ENCODE measurements at regions not wholly inside any gene's neighbourhood (a gene's known extent, or its start where the extent isn't known, plus 50 kb on each side); places are given as distances from the start of the nearest gene placed in this dataset.

DNA sequence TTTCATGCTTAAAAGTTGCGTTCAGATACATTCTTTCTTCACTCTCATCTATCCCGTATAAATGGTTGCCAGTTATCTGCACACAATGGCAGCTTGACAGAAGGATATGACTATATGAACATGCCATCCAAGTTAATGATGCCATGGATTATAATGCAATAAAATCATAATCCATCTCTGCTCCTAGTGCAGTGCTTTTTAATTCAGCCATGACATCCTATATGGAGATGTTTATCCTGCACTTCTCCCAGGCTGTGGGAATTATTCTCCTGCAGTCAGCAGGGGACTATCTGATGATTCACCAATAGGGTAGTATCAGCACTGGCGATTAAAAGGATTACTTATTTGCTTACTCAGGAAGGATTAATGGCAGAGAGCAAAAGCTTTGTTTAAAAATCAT is 273.8 kb downstream of the SAMD5 start:
- WGBS (ENCODE audit: insufficient coverage), result 0% methylated on average over 1 of the region's 3 CpGs
- peak in 1 of 6 donors; percentile 58 for DNase-seq (ENCODE audit: low read depth in 4 of 6, low spot score in 6 of 6)
- no peak overlapping the region for H3K4me3 ChIP-seq (ENCODE audit: low read depth, low read length)
- no peaks in the 10 kb centered on the region for H3K36me3 ChIP-seq (ENCODE audit: control insufficient read depth, insufficient read depth, low read length)
- no peaks in the 10 kb centered on the region for H3K27me3 ChIP-seq (ENCODE audit: control insufficient read depth, insufficient read depth, low read length)
- no peaks in the 10 kb centered on the region for H3K4me1 ChIP-seq (ENCODE audit: control insufficient read depth, insufficient read depth, low read length)
- no peaks in the 10 kb centered on the region for H3K9me3 ChIP-seq (ENCODE audit: control insufficient read depth, insufficient read depth, low read length)
- no peak overlapping the region for H3K27ac ChIP-seq (ENCODE audit: low read depth, low read length)

DNA sequence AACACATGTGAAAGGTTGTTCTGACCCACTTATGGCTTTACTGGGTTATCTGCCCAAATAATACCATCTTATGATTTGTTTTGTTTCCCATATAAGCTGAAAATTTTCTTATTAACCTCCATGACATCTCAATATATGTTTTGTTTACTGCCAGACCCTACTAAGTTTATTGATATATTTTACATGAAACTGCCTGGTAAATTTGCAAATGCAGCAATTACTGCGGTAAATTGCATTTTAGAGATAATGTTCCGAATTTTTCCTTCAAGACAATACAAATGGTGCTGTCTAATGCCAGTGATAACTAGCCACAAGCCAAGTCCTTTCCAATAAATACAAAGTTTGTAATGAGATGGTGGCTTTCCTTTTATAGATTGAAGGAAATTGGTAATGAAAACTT is 275.9 kb downstream of the SAMD5 start:
- H3K4me3 ChIP-seq (ENCODE audit: low read depth, low read length), result no peak overlapping the region
- no peak overlapping the region for H3K27ac ChIP-seq (ENCODE audit: low read depth, low read length)
- no peaks in the 10 kb centered on the region for H3K4me1 ChIP-seq (ENCODE audit: control insufficient read depth, insufficient read depth, low read length)
- WGBS (ENCODE audit: insufficient coverage), result no CpG with 5 or more reads among the region's 2 CpGs
- no peak for DNase-seq (ENCODE audit: low read depth in 4 of 6, low spot score in 6 of 6)
- no peaks in the 10 kb centered on the region for H3K27me3 ChIP-seq (ENCODE audit: control insufficient read depth, insufficient read depth, low read length)
- no peaks in the 10 kb centered on the region for H3K36me3 ChIP-seq (ENCODE audit: control insufficient read depth, insufficient read depth, low read length)
- H3K9me3 ChIP-seq (ENCODE audit: control insufficient read depth, insufficient read depth, low read length), result no peaks in the 10 kb centered on the region

DNA sequence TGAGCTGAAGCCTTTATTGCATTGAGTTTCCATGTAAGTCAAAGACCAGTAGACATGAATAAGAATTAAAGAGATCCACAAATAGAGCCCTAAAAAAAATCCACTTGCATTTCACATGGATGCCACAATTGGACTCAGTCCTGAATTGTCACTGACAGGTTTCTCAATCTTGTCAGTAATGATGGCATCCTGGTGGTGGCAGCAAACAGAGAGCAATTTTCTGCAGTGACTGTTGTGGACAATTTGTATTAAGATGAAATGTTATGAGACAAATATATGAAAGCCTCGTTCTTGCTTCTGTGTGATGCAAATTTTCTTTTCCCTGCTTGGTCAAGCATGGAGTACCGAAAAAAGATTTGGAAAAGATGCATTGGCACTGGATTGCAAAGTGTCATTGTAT is 278.9 kb downstream of the SAMD5 start:
- no peak overlapping the region for H3K4me3 ChIP-seq (ENCODE audit: low read depth, low read length)
- no peaks in the 10 kb centered on the region for H3K27me3 ChIP-seq (ENCODE audit: control insufficient read depth, insufficient read depth, low read length)
- no peaks in the 10 kb centered on the region for H3K9me3 ChIP-seq (ENCODE audit: control insufficient read depth, insufficient read depth, low read length)
- WGBS (ENCODE audit: insufficient coverage), result no CpG with 5 or more reads among the region's 2 CpGs
- no peak overlapping the region for H3K27ac ChIP-seq (ENCODE audit: low read depth, low read length)
- H3K36me3 ChIP-seq (ENCODE audit: control insufficient read depth, insufficient read depth, low read length), result no peaks in the 10 kb centered on the region
- H3K4me1 ChIP-seq (ENCODE audit: control insufficient read depth, insufficient read depth, low read length), result no peaks in the 10 kb centered on the region
- peak in 2 of 6 donors; percentile 16 to 56 for DNase-seq (ENCODE audit: low read depth in 4 of 6, low spot score in 6 of 6)

DNA sequence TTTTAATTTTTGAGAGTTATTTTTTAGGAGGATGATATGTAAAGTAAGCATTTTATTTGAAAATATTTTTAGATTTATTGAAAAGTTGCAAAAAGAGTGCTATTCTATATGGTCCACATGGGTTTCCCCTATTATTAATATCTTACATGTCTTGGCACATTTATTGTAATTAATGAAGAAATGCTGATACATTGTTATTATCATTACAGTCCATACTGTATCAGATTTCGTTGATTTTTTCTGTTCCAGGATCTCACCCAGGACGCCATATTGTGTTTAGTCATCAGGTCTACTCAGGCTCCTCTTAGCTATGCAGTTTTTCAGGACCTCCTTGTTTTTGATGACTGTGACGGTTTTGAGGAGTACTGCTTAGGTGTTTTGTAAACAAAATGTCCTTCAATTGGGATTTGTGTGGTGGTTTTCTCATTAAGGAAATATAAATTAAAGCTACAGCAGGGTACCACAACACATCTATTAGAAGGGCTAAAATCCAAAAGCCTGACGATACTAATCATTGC is 281.0 kb downstream of the SAMD5 start:
- no peak for DNase-seq (ENCODE audit: low read depth in 4 of 6, low spot score in 6 of 6)
- no peaks in the 10 kb centered on the region for H3K36me3 ChIP-seq (ENCODE audit: control insufficient read depth, insufficient read depth, low read length)
- no peak overlapping the region for H3K4me3 ChIP-seq (ENCODE audit: low read depth, low read length)
- H3K4me1 ChIP-seq (ENCODE audit: control insufficient read depth, insufficient read depth, low read length), result no peaks in the 10 kb centered on the region
- H3K9me3 ChIP-seq (ENCODE audit: control insufficient read depth, insufficient read depth, low read length), result no peaks in the 10 kb centered on the region
- H3K27ac ChIP-seq (ENCODE audit: low read depth, low read length), result no peak overlapping the region
- WGBS (ENCODE audit: insufficient coverage), result 100% methylated on average over 1 of the region's 4 CpGs
- H3K27me3 ChIP-seq (ENCODE audit: control insufficient read depth, insufficient read depth, low read length), result no peaks in the 10 kb centered on the region

DNA sequence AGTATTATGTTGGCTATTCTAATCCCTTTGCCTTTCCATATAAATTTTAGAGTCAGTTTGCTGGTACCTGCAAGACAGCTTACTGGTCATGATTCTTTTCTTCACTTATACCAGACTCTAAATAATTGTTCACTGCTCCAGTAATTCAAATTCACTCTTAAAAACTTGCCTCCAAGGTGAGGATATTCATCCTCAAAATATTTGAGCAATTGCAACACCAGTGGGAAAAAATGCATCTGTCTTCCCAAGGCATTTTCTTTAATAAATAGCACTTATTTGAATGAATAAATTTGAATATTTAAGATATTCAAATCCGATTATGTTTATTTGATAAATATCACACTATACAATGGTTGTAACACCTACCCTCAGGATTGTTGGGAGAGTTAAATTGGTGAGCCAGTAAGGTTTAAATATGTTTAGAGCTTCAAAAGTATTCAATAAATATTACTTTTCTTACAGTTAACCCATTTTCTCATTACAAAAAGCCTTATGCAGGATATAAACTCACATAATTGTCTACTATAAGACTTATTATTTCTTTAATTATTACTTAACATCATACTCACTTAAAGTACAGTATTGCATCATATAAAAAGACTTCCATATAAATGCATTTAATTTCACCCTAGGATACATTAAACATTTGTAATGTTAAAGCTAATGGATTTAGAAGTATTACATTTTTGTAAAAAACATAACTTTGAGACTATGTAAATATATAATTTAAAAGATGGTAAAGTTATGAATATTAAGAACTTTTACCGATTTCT is 285.6 kb downstream of the SAMD5 start:
- DNase-seq (ENCODE audit: low read depth in 4 of 6, low spot score in 6 of 6), result no peak
- no CpG with 5 or more reads among the region's 2 CpGs for WGBS (ENCODE audit: insufficient coverage)
- Histone ChIP-seq H3K4me3 (ENCODE audit: low read depth, low read length) (no peak overlapping the region), H3K9me3 (ENCODE audit: control insufficient read depth, insufficient read depth, low read length) (peaks cover 1% of the 10 kb centered on the region), H3K27me3 (ENCODE audit: control insufficient read depth, insufficient read depth, low read length) (no peaks in the 10 kb centered on the region), H3K36me3 (ENCODE audit: control insufficient read depth, insufficient read depth, low read length) (no peaks in the 10 kb centered on the region), H3K4me1 (ENCODE audit: control insufficient read depth, insufficient read depth, low read length) (no peaks in the 10 kb centered on the region), H3K27ac (ENCODE audit: low read depth, low read length) (no peak overlapping the region)

DNA sequence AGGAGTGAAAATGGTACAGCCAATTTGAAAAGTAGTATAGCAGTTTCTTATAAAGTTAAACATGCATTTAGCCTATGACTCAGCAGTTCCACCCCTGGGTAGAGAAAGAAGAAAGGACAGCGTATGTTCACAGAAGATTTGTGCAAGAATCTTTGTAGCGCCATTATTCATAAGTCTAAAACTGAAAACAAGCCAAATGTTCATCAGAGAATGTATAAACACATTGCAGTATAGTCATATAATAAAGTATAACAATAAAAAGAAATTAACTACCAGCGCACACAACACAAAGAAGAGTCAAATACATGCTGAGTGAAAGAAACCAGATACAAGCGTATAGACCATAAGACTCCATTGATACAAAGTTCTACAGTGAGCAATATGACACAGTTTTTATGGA is 294.0 kb downstream of the SAMD5 start:
- no peak overlapping the region for H3K27ac ChIP-seq (ENCODE audit: low read depth, low read length)
- WGBS (ENCODE audit: insufficient coverage), result no CpG with 5 or more reads among the region's 4 CpGs

DNA sequence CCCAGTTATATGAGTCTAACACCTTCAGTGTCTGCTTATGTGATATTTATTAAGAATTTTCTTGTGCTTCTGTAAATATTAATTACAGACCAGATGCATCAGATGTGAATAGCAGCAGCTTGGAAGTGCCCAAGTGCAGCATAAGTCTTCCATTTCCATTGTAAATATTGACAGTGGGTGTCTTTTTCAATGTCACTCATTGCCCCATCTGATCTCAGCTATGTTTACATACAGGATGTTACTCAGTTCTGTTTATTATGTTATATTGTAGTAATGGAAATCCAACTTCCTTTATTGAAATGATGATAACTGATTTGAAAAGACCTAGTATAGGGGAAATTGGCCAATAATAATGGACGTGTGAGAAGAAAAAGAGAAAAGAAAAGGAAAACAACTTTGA is 296.7 kb downstream of the SAMD5 start:
- DNase-seq (ENCODE audit: low read depth in 4 of 6, low spot score in 6 of 6), result no peak
- no peak overlapping the region for H3K27ac ChIP-seq (ENCODE audit: low read depth, low read length)
- no peaks in the 10 kb centered on the region for H3K36me3 ChIP-seq (ENCODE audit: control insufficient read depth, insufficient read depth, low read length)
- H3K9me3 ChIP-seq (ENCODE audit: control insufficient read depth, insufficient read depth, low read length), result no peaks in the 10 kb centered on the region
- no peaks in the 10 kb centered on the region for H3K4me1 ChIP-seq (ENCODE audit: control insufficient read depth, insufficient read depth, low read length)
- no peak overlapping the region for H3K4me3 ChIP-seq (ENCODE audit: low read depth, low read length)
- no CpG with 5 or more reads among the region's 1 CpG for WGBS (ENCODE audit: insufficient coverage)
- no peaks in the 10 kb centered on the region for H3K27me3 ChIP-seq (ENCODE audit: control insufficient read depth, insufficient read depth, low read length)

More for the DNA sequence above, 294.0 kb downstream of the SAMD5 start:
- no peaks in the 10 kb centered on the region for H3K27me3 ChIP-seq (ENCODE audit: control insufficient read depth, insufficient read depth, low read length)
- no peaks in the 10 kb centered on the region for H3K4me1 ChIP-seq (ENCODE audit: control insufficient read depth, insufficient read depth, low read length)
- no peaks in the 10 kb centered on the region for H3K9me3 ChIP-seq (ENCODE audit: control insufficient read depth, insufficient read depth, low read length)
- no peak for DNase-seq (ENCODE audit: low read depth in 4 of 6, low spot score in 6 of 6)
- no peaks in the 10 kb centered on the region for H3K36me3 ChIP-seq (ENCODE audit: control insufficient read depth, insufficient read depth, low read length)
- no peak overlapping the region for H3K4me3 ChIP-seq (ENCODE audit: low read depth, low read length)

DNA sequence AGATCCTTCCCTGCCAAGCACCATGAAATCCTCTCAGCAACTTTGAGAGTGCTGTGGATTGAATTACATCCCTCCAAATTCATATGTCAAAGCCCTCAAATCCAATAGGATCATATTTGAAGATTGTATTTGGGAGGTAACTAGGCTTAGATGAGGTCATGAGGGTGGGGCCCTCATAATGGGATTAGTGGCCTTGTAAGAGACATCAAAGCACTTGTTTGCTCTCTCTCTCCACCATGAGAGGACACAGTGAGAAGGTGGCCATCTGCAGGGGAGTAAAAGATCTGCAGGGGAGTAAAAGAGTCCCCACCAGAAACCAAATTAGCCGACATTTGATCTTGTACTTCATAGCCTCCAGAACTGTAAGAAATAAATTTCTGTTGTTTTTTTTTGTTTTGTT is 298.2 kb downstream of the SAMD5 start:
- no CpG with 5 or more reads among the region's 1 CpG for WGBS (ENCODE audit: insufficient coverage)
- no peak for DNase-seq (ENCODE audit: low read depth in 4 of 6, low spot score in 6 of 6)
- no peak overlapping the region for H3K4me3 ChIP-seq (ENCODE audit: low read depth, low read length)
- no peaks in the 10 kb centered on the region for H3K4me1 ChIP-seq (ENCODE audit: control insufficient read depth, insufficient read depth, low read length)
- H3K36me3 ChIP-seq (ENCODE audit: control insufficient read depth, insufficient read depth, low read length), result no peaks in the 10 kb centered on the region
- no peaks in the 10 kb centered on the region for H3K9me3 ChIP-seq (ENCODE audit: control insufficient read depth, insufficient read depth, low read length)
- no peak overlapping the region for H3K27ac ChIP-seq (ENCODE audit: low read depth, low read length)
- H3K27me3 ChIP-seq (ENCODE audit: control insufficient read depth, insufficient read depth, low read length), result no peaks in the 10 kb centered on the region

DNA sequence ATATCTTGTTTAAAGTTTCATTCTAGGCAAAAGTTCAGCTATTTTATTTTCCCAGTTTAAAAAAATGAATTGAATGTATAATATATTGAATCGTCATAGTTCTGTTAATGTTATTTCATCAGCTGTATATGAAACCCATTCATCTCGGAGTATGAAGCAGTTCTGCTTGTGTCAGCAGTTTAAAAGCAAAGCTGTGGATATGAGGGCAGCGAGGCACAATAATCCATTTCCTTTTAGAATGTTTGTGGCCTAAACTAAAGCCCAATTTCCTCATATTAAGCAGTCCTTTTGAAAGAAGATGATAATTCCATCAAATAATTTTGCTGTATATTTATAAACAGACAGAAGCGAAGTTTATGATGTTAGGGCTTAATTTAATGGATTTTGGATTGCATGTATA is 300.1 kb downstream of the SAMD5 start:
- H3K4me1 ChIP-seq (ENCODE audit: control insufficient read depth, insufficient read depth, low read length), result no peaks in the 10 kb centered on the region
- no CpG with 5 or more reads among the region's 4 CpGs for WGBS (ENCODE audit: insufficient coverage)

DNA sequence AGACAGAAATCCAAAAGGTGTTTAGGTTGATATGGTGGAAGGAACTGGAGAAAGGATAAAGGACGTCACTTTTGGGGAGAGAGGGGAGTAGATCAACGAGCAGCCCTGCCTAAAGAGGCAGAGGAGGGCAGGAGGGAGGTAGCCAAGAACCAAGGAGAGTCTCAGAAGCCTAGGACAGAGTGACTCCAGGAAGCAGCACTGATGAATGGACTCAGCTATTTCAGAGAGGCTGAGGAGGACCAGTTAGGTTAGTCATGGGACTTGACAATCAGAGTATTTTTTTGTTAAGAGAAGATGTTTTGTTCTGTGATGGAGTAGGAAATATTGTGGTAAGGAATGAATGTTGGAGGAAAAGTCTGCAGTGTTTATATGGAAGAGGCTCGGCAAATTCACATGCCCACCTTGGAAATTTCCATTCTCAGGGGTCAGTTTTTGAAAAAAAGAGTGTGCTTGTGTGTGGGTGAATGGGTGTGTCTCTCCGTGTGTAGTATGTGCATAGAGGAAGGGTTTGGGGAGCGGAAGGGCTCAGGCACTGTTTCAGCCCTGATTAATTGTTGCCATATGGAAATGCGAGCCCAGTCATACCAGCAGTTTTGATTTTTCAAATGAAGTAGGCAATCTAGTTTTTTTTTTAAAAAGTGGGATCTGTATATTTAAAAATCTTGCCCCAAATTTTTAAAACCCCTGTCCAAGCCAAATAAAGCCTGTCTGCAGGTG is 303.6 kb downstream of the SAMD5 start:
- WGBS (ENCODE audit: insufficient coverage), result 61% methylated on average over 5 of the region's 6 CpGs
- H3K27ac ChIP-seq (ENCODE audit: low read depth, low read length), result no peak overlapping the region
- no peaks in the 10 kb centered on the region for H3K27me3 ChIP-seq (ENCODE audit: control insufficient read depth, insufficient read depth, low read length)
- H3K9me3 ChIP-seq (ENCODE audit: control insufficient read depth, insufficient read depth, low read length), result no peaks in the 10 kb centered on the region
- no peak overlapping the region for H3K4me3 ChIP-seq (ENCODE audit: low read depth, low read length)
- H3K36me3 ChIP-seq (ENCODE audit: control insufficient read depth, insufficient read depth, low read length), result no peaks in the 10 kb centered on the region
- H3K4me1 ChIP-seq (ENCODE audit: control insufficient read depth, insufficient read depth, low read length), result no peaks in the 10 kb centered on the region
- DNase-seq (ENCODE audit: low read depth in 4 of 6, low spot score in 6 of 6), result no peak

More for the DNA sequence above, 300.1 kb downstream of the SAMD5 start:
- Histone ChIP-seq H3K4me3 (ENCODE audit: low read depth, low read length) (no peak overlapping the region), H3K9me3 (ENCODE audit: control insufficient read depth, insufficient read depth, low read length) (no peaks in the 10 kb centered on the region), H3K27ac (ENCODE audit: low read depth, low read length) (no peak overlapping the region), H3K27me3 (ENCODE audit: control insufficient read depth, insufficient read depth, low read length) (no peaks in the 10 kb centered on the region), H3K36me3 (ENCODE audit: control insufficient read depth, insufficient read depth, low read length) (no peaks in the 10 kb centered on the region)
- peak in 1 of 6 donors; percentile 60 for DNase-seq (ENCODE audit: low read depth in 4 of 6, low spot score in 6 of 6)
